Stimulated activated CD4-positive, alpha-beta T cell treated with anti-CD3 and anti-CD28 coated beads, Interleukin-1b, Interleukin-23, amount 100 ng/mL, for 24 hours (primary cell): ENCODE measurements at regions not wholly inside any gene's neighbourhood (a gene's known extent, or its start where the extent isn't known, plus 50 kb on each side); places are given as distances from the start of the nearest gene placed in this dataset.

Source experiments
- DNase-seq, 4 experiments: peaks; one replicate each; pipeline ENCODE4 v3.0.0-alpha.2; 2020; ENCODE audit warnings: low read depth in 4 of 4, low spot score in 1 of 4

GRCh38 chr4:181611033-181611711 lies 632.0 kb upstream of the TENM3 start:
- no peak for DNase-seq

- DNase-seq = no peak
These were observed 631.1 kb upstream of the TENM3 start for GRCh38 chr4:181611946-181612600.

- no peak for DNase-seq
These were observed 630.0 kb upstream of the TENM3 start for GRCh38 chr4:181613200-181613599.

GRCh38 chr4:181618038-181618618 lies 625.1 kb upstream of the TENM3 start:
- DNase-seq = no peak

GRCh38 chr4:181618896-181619295 lies 624.3 kb upstream of the TENM3 start:
- no peak for DNase-seq

- DNase-seq = no peak
These were observed 623.6 kb upstream of the TENM3 start for GRCh38 chr4:181619651-181620050.

- no peak for DNase-seq
These were observed 605.8 kb upstream of the TENM3 start for GRCh38 chr4:181637186-181638105.

- no peak for DNase-seq
These were observed 599.7 kb upstream of the TENM3 start for GRCh38 chr4:181643466-181643865.

- DNase-seq = no peak
These were observed 597.7 kb upstream of the TENM3 start for GRCh38 chr4:181645489-181645888.

- DNase-seq = no peak
These were observed 596.3 kb upstream of the TENM3 start for GRCh38 chr4:181646864-181647263.

GRCh38 chr4:181647396-181648147 lies 595.6 kb upstream of the TENM3 start:
- DNase-seq = no peak

- no peak for DNase-seq
These were observed 593.0 kb upstream of the TENM3 start for GRCh38 chr4:181650033-181650825.

- DNase-seq = no peak
These were observed 586.5 kb upstream of the TENM3 start for GRCh38 chr4:181656748-181657147.

- no peak for DNase-seq
These were observed 584.0 kb upstream of the TENM3 start for GRCh38 chr4:181659202-181659601.

- no peak for DNase-seq
These were observed 583.3 kb upstream of the TENM3 start for GRCh38 chr4:181659876-181660275.

GRCh38 chr4:181661090-181661489 lies 582.1 kb upstream of the TENM3 start:
- DNase-seq = no peak

GRCh38 chr4:181661923-181662322 lies 581.3 kb upstream of the TENM3 start:
- DNase-seq = no peak

- DNase-seq = no peak
These were observed 580.8 kb upstream of the TENM3 start for GRCh38 chr4:181662383-181662782.

- DNase-seq = no peak
These were observed 572.7 kb upstream of the TENM3 start for GRCh38 chr4:181670506-181670905.

GRCh38 chr4:181671672-181672071 lies 571.5 kb upstream of the TENM3 start:
- DNase-seq = no peak
